C4-2B (cell line): ENCODE measurements at regions not wholly inside any gene's neighbourhood (a gene's known extent, or its start where the extent isn't known, plus 50 kb on each side); places are given as distances from the start of the nearest gene placed in this dataset.

Experiments
- CTCF ChIP-seq: fragments of 450-650 bp; conservative IDR thresholded peaks from 2 replicates; pipeline ENCODE4 v1.5.1; 2017; ENCODE audit warnings: mild to moderate bottlenecking
- ZFX ChIP-seq: fragments of 450-650 bp; IDR thresholded peaks from 2 replicates; pipeline ENCODE4 v1.6.1; 2017

GRCh38 chr6:163793011-163793983 lies 378.8 kb downstream of the QKI start:
- TF ChIP-seq CTCF = no peak
- no peak for TF ChIP-seq ZFX
